Loucy (cell line): ENCODE measurements at regions not wholly inside any gene's neighbourhood (a gene's known extent, or its start where the extent isn't known, plus 50 kb on each side); places are given as distances from the start of the nearest gene placed in this dataset.

Source experiments
- EZH2phosphoT487 ChIP-seq: fragments of 200-600 bp; IDR thresholded peaks from 2 replicates; pipeline ENCODE4 v1.6.1; 2018; ENCODE audit warnings: antibody characterized with exemption, mild to moderate bottlenecking, moderate library complexity, borderline replicate concordance
- TF ChIP-seq, protein P1 (sequence below): fragments of 200-600 bp; sonication (generic); conservative IDR thresholded peaks from 2 replicates; pipeline ENCODE4 v1.5.1; 2014; ENCODE audit warnings: mild to moderate bottlenecking, antibody characterized with exemption, low read length

- TF ChIP-seq, protein P1, sequence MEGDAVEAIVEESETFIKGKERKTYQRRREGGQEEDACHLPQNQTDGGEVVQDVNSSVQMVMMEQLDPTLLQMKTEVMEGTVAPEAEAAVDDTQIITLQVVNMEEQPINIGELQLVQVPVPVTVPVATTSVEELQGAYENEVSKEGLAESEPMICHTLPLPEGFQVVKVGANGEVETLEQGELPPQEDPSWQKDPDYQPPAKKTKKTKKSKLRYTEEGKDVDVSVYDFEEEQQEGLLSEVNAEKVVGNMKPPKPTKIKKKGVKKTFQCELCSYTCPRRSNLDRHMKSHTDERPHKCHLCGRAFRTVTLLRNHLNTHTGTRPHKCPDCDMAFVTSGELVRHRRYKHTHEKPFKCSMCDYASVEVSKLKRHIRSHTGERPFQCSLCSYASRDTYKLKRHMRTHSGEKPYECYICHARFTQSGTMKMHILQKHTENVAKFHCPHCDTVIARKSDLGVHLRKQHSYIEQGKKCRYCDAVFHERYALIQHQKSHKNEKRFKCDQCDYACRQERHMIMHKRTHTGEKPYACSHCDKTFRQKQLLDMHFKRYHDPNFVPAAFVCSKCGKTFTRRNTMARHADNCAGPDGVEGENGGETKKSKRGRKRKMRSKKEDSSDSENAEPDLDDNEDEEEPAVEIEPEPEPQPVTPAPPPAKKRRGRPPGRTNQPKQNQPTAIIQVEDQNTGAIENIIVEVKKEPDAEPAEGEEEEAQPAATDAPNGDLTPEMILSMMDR, result no peak
- no peak for TF ChIP-seq EZH2phosphoT487
These were observed 117.9 kb downstream of the NXNL2 start for GRCh38 chr9:88652876-88653275.
